HTR-8/SVneo (cell line): ENCODE measurements at regions not wholly inside any gene's neighbourhood (a gene's known extent, or its start where the extent isn't known, plus 50 kb on each side); places are given as distances from the start of the nearest gene placed in this dataset.
A peak's percentile ranks its signal among the peaks of the same experiment; 100 is the strongest.

Experiments
- DNase-seq: peaks from one replicate; pipeline ENCODE4 v3.0.0; 2011; ENCODE audit warnings: low spot score, mixed read lengths; ENCODE audit not compliant: insufficient read length
- FAIRE-seq: peaks from 2 replicates; lab custom pipeline; 2011; peaks lifted over from hg19 to GRCh38; lab: Jason Lieb, UNC

DNA sequence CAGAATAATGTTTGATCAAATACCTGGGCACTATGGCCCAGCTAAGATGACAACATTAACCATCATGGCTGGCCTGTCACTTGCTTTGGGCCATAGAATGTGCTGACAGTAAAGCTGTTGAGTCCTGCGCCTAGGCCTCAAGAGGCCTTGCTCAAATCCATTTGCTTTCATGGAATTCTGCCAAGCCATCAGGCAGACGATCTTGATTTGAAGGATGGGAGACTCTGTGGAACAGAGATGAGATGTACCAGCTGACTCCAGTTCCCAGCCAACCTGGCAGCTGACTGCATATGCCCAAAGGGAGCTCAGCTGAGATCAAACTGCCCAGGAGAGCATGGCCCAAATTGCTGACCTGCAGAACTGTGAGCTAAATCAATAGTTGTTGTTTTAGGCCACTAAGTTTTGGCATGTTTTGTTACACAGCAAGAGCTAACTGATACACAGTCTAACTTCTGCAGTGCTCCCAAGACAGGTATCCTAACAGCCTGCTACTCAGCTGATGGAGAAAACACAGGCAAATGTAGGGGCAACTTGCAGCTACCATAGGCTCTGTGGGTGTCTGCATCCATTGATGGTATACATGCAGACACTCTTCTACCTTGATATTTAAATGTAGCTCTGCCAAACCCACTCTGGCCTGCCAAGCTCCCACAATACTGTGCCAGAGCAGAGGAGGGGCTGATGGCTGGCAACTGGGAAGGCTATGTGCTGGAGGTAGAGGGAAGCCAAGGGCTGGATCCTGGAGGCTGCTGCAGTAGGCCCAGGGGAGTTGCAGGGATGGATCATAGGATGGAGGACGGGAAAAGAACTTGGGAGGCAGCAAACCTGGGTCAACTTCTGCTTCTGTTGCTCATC is 55.2 kb upstream of the RNF24 start:
- DNase-seq (no peak), FAIRE-seq (no peak)

- DNase-seq (no peak), FAIRE-seq (no peak)
Measured at GRCh38 chr20:4069751-4070150, 54.4 kb upstream of the RNF24 start.

GRCh38 chr20:4068708-4069107 is 53.4 kb upstream of the RNF24 start:
- FAIRE-seq, result peak; percentile 26
- no peak for DNase-seq

GRCh38 chr20:4067600-4068261 is 52.4 kb upstream of the RNF24 start:
- FAIRE-seq (no peak), DNase-seq (no peak)

DNA sequence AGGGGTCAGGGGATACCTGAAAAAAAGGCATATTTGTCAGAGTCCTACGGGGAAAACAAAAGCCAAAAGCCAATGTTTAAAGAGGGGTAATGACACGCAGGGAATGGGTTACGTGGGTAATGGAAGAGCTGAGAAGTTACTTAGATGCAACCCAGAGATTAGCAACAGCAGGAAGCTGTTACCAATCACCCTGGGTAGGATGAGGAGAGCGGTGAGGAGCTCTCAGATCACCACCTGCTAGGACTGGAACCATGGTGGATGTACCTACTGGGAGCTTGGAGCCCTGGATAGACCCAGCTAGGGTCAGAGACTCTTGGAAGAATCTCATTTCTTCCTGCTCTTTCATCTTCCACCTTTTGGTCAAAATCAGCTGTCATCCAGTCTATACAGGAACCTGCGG is 51.2 kb upstream of the RNF24 start:
- FAIRE-seq (no peak), DNase-seq (no peak)

DNA sequence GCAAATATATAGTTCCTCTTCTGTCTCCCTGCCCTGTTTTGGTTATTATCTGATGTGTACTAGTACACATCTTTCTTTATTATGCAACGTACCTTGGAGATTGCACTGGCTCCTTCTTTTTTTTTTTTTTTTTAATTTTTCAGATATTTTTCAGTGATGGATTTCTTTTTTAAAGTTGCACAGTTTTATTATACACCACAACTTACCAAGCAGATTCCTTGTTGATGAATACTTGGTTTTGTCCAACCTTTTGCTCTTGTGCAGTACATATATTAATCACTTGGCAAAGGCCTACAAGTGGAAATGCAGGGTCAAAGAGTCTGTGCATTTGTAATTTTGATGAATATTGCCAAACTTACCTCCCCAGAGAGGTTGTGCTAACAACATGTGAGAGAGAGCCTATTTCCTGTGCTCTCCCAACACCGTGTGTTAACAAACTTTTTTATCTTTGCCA is 50.1 kb upstream of the RNF24 start:
- DNase-seq, result no peak
- no peak for FAIRE-seq
